ENCODE measurements at regions not wholly inside any gene's neighbourhood (a gene's known extent, or its start where the extent isn't known, plus 50 kb on each side); places are given as distances from the start of the nearest gene placed in this dataset.

DNA sequence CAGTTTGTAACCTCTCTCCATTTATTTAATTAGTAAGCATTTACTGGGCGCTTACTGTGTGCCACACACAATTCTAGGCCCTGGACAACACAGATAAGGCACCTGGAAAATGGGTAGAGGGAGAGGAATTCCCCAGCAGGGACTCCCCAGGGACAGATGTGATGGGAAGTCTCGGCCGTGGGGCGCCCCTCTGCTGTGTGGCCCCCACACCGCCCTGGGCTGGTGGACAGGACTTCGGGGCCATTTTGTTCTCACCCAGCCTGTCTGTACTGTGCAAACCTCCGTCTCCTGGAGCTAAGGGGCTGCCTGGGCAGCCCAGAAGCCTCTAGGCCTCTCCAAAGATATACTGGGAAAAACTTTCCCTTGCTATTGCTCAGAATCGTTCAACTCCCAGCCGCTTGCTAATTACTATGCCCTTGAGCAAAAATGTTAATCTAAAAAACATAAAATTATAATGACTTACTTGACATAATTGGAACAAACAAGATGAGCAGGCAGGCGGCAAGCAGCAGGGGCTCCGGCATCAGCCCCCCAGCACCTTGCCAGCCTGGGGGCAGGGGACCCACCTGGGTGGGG lies 64.4 kb upstream of the NCOR2 start:
- Histone ChIP-seq H3K36me3 (ENCODE audit: control insufficient read depth in 2 of 2, extremely low read depth in 1 of 2, insufficient read depth in 1 of 2, low read length in 1 of 2) (no peaks in the 10 kb centered on the region), H3K27me3 (replicated peaks in 1 of 2; ENCODE audit: control insufficient read depth in 2 of 2, extremely low read depth in 1 of 2, insufficient read depth in 2 of 2, low read length in 1 of 2) (peaks cover 0 to 20% of the 10 kb centered on the region in 2 experiments), H3K4me3 (ENCODE audit: control insufficient read depth in 1 of 2, extremely low read depth in 1 of 2, low read length in 1 of 2) (no peak overlapping the region), H3K27ac (ENCODE audit: low read length) (no peak overlapping the region), H3K9me3 (no peaks in the 10 kb centered on the region), H3K4me1 (ENCODE audit: control insufficient read depth in 1 of 2, extremely low read depth in 1 of 2, insufficient read depth in 2 of 2, low read length in 2 of 2) (peaks cover 0 to 6% of the 10 kb centered on the region in 2 experiments)
- no peak overlapping the region for H3K4me3 Mint-ChIP-seq
- ChIA-PET POLR2A (no interaction called here), CTCF (no interaction called here)
- H3K36me3 Mint-ChIP-seq, result no peaks in the 10 kb centered on the region
- H3K4me1 Mint-ChIP-seq, result peaks cover 9 to 10% (median 9%) of the 10 kb centered on the region in 3 donors
- H3K27ac Mint-ChIP-seq, result no peak overlapping the region
- H3K9me3 Mint-ChIP-seq, result peaks cover 0 to 4% (median 0%) of the 10 kb centered on the region in 3 donors
- H3K27me3 Mint-ChIP-seq, result no peaks in the 10 kb centered on the region
- DNase-seq (no peak), ATAC-seq (replicated peaks in 1 of 4) (no peak)
- 83% methylated on average over 9 of the region's 11 CpGs for WGBS (ENCODE audit: insufficient coverage)

GRCh38 chr12:124630791-124631313 lies 63.4 kb upstream of the NCOR2 start:
- H3K27me3 ChIP-seq (replicated peaks in 1 of 2; ENCODE audit: control insufficient read depth in 2 of 2, extremely low read depth in 1 of 2, insufficient read depth in 2 of 2, low read length in 1 of 2), result peaks cover 0 to 20% of the 10 kb centered on the region in 2 experiments
- no peak overlapping the region for H3K4me3 Mint-ChIP-seq
- ChIA-PET POLR2A (no interaction called here), CTCF (no interaction called here)
- H3K27ac Mint-ChIP-seq, result no peak overlapping the region
- no peaks in the 10 kb centered on the region for H3K36me3 Mint-ChIP-seq
- peaks cover 0 to 2% (median 1%) of the 10 kb centered on the region in 3 donors for H3K4me1 Mint-ChIP-seq
- no peak overlapping the region for H3K4me3 ChIP-seq (ENCODE audit: control insufficient read depth in 1 of 2, extremely low read depth in 1 of 2, low read length in 1 of 2)
- H3K9me3 Mint-ChIP-seq, result peaks cover 0 to under 1% (median 0%) of the 10 kb centered on the region in 3 donors
- 83% methylated on average over 12 of the region's 15 CpGs for WGBS (ENCODE audit: insufficient coverage)
- H3K4me1 ChIP-seq (ENCODE audit: control insufficient read depth in 1 of 2, extremely low read depth in 1 of 2, insufficient read depth in 2 of 2, low read length in 2 of 2), result no peaks in the 10 kb centered on the region
- no peaks in the 10 kb centered on the region for H3K27me3 Mint-ChIP-seq
- no peak for DNase-seq
- H3K27ac ChIP-seq (ENCODE audit: low read length), result no peak overlapping the region
- no peak for ATAC-seq (replicated peaks in 1 of 4)
- no peaks in the 10 kb centered on the region for H3K36me3 ChIP-seq (ENCODE audit: control insufficient read depth in 2 of 2, extremely low read depth in 1 of 2, insufficient read depth in 1 of 2, low read length in 1 of 2)
- no peaks in the 10 kb centered on the region for H3K9me3 ChIP-seq

DNA sequence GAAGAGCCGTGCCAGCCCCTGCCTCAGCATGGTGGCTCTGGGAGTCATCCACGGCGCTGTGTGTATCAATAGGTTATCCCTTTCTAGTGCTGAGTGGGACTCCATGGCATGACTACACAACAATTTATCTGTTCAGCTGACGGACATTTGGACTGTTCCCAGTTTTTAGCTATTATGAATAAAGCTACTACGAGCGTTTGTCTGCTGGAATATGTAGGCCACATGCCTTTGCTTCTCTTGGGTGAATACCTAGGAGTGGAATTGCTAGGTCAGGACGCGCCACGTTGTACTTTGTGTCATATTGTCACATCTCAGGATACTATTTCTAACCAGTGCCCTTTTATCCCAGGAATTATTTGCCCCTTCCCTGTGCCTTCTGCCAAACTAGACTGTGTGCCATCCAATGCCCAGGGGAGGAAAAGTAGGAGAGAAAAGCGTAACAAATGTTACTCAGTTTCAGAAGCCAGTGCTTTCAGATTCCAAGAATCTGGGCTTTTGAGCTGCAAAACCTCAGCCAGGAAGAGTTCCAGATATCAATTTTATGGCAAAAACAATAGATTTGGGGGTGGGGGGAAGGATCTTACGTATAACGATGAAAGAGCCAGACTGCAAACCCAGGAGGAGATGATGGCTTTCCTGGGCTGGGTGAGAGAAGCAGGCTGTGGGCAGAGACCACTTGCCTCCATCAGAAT lies 62.5 kb upstream of the NCOR2 start:
- Mint-ChIP-seq H3K4me3 (no peak overlapping the region), H3K27me3 (no peaks in the 10 kb centered on the region), H3K27ac (no peak overlapping the region), H3K4me1 (peaks cover 0 to 2% (median 0%) of the 10 kb centered on the region in 3 donors), H3K36me3 (no peaks in the 10 kb centered on the region), H3K9me3 (no peaks in the 10 kb centered on the region)
- ChIA-PET POLR2A (no interaction called here), CTCF (interaction anchor here in 1 of 2 donors (0.6 kb wide), 1 partner anchor 18 kb away, joined by 7 read pairs; no protein-coding TSS in a partner anchor)
- Histone ChIP-seq H3K27ac (ENCODE audit: low read length) (no peak overlapping the region), H3K27me3 (replicated peaks in 1 of 2; ENCODE audit: control insufficient read depth in 2 of 2, extremely low read depth in 1 of 2, insufficient read depth in 2 of 2, low read length in 1 of 2) (peaks cover 0 to 20% of the 10 kb centered on the region in 2 experiments), H3K9me3 (no peaks in the 10 kb centered on the region), H3K36me3 (ENCODE audit: control insufficient read depth in 2 of 2, extremely low read depth in 1 of 2, insufficient read depth in 1 of 2, low read length in 1 of 2) (no peaks in the 10 kb centered on the region), H3K4me1 (ENCODE audit: control insufficient read depth in 1 of 2, extremely low read depth in 1 of 2, insufficient read depth in 2 of 2, low read length in 2 of 2) (no peaks in the 10 kb centered on the region), H3K4me3 (ENCODE audit: control insufficient read depth in 1 of 2, extremely low read depth in 1 of 2, low read length in 1 of 2) (no peak overlapping the region)
- ATAC-seq (replicated peaks in 1 of 4) (no peak), DNase-seq (no peak)
- WGBS (ENCODE audit: insufficient coverage), result 97% methylated on average over 5 of the region's 12 CpGs

- Mint-ChIP-seq H3K27ac (no peak overlapping the region), H3K4me3 (no peak overlapping the region), H3K4me1 (peaks cover 0 to 2% (median 0%) of the 10 kb centered on the region in 3 donors), H3K27me3 (no peaks in the 10 kb centered on the region), H3K36me3 (no peaks in the 10 kb centered on the region), H3K9me3 (no peaks in the 10 kb centered on the region)
- CTCF ChIA-PET, result interaction anchor here in 1 of 2 donors (0.6 kb wide), 1 partner anchor 59 kb away, joined by 3 read pairs; no protein-coding TSS in a partner anchor
- ATAC-seq (replicated peaks in 1 of 4) (no peak), DNase-seq (no peak)
- no peaks in the 10 kb centered on the region for H3K4me1 ChIP-seq (ENCODE audit: control insufficient read depth in 1 of 2, extremely low read depth in 1 of 2, insufficient read depth in 2 of 2, low read length in 2 of 2)
- no peak overlapping the region for H3K4me3 ChIP-seq (ENCODE audit: control insufficient read depth in 1 of 2, extremely low read depth in 1 of 2, low read length in 1 of 2)
- H3K36me3 ChIP-seq (ENCODE audit: control insufficient read depth in 2 of 2, extremely low read depth in 1 of 2, insufficient read depth in 1 of 2, low read length in 1 of 2), result no peaks in the 10 kb centered on the region
- peaks cover 0 to 20% of the 10 kb centered on the region in 2 experiments for H3K27me3 ChIP-seq (replicated peaks in 1 of 2; ENCODE audit: control insufficient read depth in 2 of 2, extremely low read depth in 1 of 2, insufficient read depth in 2 of 2, low read length in 1 of 2)
- H3K27ac ChIP-seq (ENCODE audit: low read length), result no peak overlapping the region
- H3K9me3 ChIP-seq, result no peaks in the 10 kb centered on the region
- 80% methylated on average over 3 of the region's 5 CpGs for WGBS (ENCODE audit: insufficient coverage)
- POLR2A ChIA-PET, result no interaction called here
Observed at GRCh38 chr12:124629117-124629516, 61.7 kb upstream of the NCOR2 start.

DNA sequence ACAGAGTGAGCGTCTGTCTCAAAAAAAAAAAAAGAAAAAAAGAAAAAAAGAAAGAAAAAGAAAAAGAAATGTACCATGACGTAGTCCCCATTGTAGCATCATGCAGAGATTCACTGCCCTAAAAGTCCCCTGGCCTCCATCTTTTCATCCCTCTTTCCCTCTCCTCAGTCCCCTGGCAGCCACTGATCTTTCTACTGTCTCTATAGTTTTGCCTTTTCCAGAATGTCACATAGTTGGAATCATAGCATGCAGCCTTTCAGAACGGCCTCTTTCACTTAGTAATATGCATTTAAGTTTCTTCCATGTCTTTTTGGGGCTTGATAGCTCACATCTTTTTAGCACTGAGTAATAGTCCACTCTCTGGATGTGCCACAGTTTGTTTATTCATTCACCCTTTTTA lies 60.5 kb upstream of the NCOR2 start:
- Histone ChIP-seq H3K27ac (ENCODE audit: low read length) (no peak overlapping the region), H3K36me3 (ENCODE audit: control insufficient read depth in 2 of 2, extremely low read depth in 1 of 2, insufficient read depth in 1 of 2, low read length in 1 of 2) (no peaks in the 10 kb centered on the region), H3K27me3 (replicated peaks in 1 of 2; ENCODE audit: control insufficient read depth in 2 of 2, extremely low read depth in 1 of 2, insufficient read depth in 2 of 2, low read length in 1 of 2) (peaks cover 0 to 24% of the 10 kb centered on the region in 2 experiments), H3K9me3 (no peaks in the 10 kb centered on the region), H3K4me3 (ENCODE audit: control insufficient read depth in 1 of 2, extremely low read depth in 1 of 2, low read length in 1 of 2) (no peak overlapping the region), H3K4me1 (ENCODE audit: control insufficient read depth in 1 of 2, extremely low read depth in 1 of 2, insufficient read depth in 2 of 2, low read length in 2 of 2) (no peaks in the 10 kb centered on the region)
- H3K27ac Mint-ChIP-seq, result no peak overlapping the region
- ChIA-PET CTCF (no interaction called here), POLR2A (no interaction called here)
- H3K4me3 Mint-ChIP-seq, result no peak overlapping the region
- no peaks in the 10 kb centered on the region for H3K9me3 Mint-ChIP-seq
- ATAC-seq (replicated peaks in 1 of 4) (no peak), DNase-seq (no peak)
- peaks cover 0 to 2% (median 0%) of the 10 kb centered on the region in 3 donors for H3K4me1 Mint-ChIP-seq
- WGBS (ENCODE audit: insufficient coverage), result no CpG with 5 or more reads among the region's 3 CpGs
- H3K27me3 Mint-ChIP-seq, result no peaks in the 10 kb centered on the region
- no peaks in the 10 kb centered on the region for H3K36me3 Mint-ChIP-seq

GRCh38 chr12:124626971-124627411 lies 59.6 kb upstream of the NCOR2 start:
- Mint-ChIP-seq H3K27me3 (no peaks in the 10 kb centered on the region), H3K4me1 (peaks cover 0 to 2% (median 0%) of the 10 kb centered on the region in 3 donors), H3K9me3 (no peaks in the 10 kb centered on the region), H3K4me3 (no peak overlapping the region), H3K27ac (no peak overlapping the region), H3K36me3 (no peaks in the 10 kb centered on the region)
- WGBS (ENCODE audit: insufficient coverage), result 100% methylated on average over 2 of the region's 5 CpGs
- Histone ChIP-seq H3K27ac (ENCODE audit: low read length) (no peak overlapping the region), H3K27me3 (replicated peaks in 1 of 2; ENCODE audit: control insufficient read depth in 2 of 2, extremely low read depth in 1 of 2, insufficient read depth in 2 of 2, low read length in 1 of 2) (peaks cover 0 to 23% of the 10 kb centered on the region in 2 experiments), H3K4me1 (ENCODE audit: control insufficient read depth in 1 of 2, extremely low read depth in 1 of 2, insufficient read depth in 2 of 2, low read length in 2 of 2) (no peaks in the 10 kb centered on the region), H3K36me3 (ENCODE audit: control insufficient read depth in 2 of 2, extremely low read depth in 1 of 2, insufficient read depth in 1 of 2, low read length in 1 of 2) (no peaks in the 10 kb centered on the region), H3K9me3 (no peaks in the 10 kb centered on the region), H3K4me3 (ENCODE audit: control insufficient read depth in 1 of 2, extremely low read depth in 1 of 2, low read length in 1 of 2) (no peak overlapping the region)
- no peak for ATAC-seq (replicated peaks in 1 of 4)
- CTCF ChIA-PET, result no interaction called here
- POLR2A ChIA-PET, result no interaction called here
- DNase-seq, result no peak
